Left lung (tissue), 4 donors: ENCODE measurements at regions not wholly inside any gene's neighbourhood (a gene's known extent, or its start where the extent isn't known, plus 50 kb on each side); places are given as distances from the start of the nearest gene placed in this dataset.

Experiments used
- ATAC-seq: fragments of 200-7000 bp; cut with Tn5 transposase; one replicate; pipeline ENCODE4 v1.9.1; 2020; ENCODE audit warnings: moderate library complexity
- DNase-seq, 4 donors: peaks; one replicate each; pipeline ENCODE4 v3.0.0-alpha.2; 2013 to 2020
- H3K27ac ChIP-seq, 2 donors: fragments of 200-600 bp; sonication (generic) in 1 of 2; one replicate each; pipeline versions ENCODE4 v1.5.0 to v1.8.0; 2020 to 2021
- H3K27me3 ChIP-seq, 2 donors: fragments of 200-600 bp; sonication (generic) in 1 of 2; one replicate each; pipeline versions ENCODE4 v1.5.0 to v1.8.0; 2020 to 2021
- H3K36me3 ChIP-seq, 2 donors: fragments of 200-600 bp; sonication (generic) in 1 of 2; one replicate each; pipeline versions ENCODE4 v1.5.0 to v1.8.0; 2020 to 2021
- H3K4me1 ChIP-seq, 2 donors: fragments of 200-600 bp; one replicate each; pipeline ENCODE4 v1.8.0; 2021
- H3K4me3 ChIP-seq, 2 donors: fragments of 200-600 bp; sonication (generic) in 1 of 2; one replicate each; pipeline versions ENCODE4 v1.5.0 to v1.8.0; 2020 to 2021; ENCODE audit warnings: mild to moderate bottlenecking in 1 of 2
- H3K9me3 ChIP-seq, 2 donors: fragments of 200-600 bp; sonication (generic) in 1 of 2; one replicate each; pipeline versions ENCODE4 v1.5.0 to v1.8.0; 2020 to 2021
- CTCF ChIP-seq, 2 donors: fragments of 200-600 bp; sonication (generic) in 1 of 2; IDR thresholded peaks; one replicate each; pipeline versions ENCODE4 v1.5.0 to v1.8.0; 2021; ENCODE audit warnings: antibody characterized with exemption in 2 of 2
- intact Hi-C, 2 donors: fragments of 100-400 bp; cut with DNase I; formaldehyde crosslinking; loops; one replicate each; pipeline versions ENCODE4 v1.11.2 to v1.14.2; 2022
- donor health status: DM: no; HTN: yes; CAD: no.
- donor health status: DM: no; HTN: no; CAD: no.

- ATAC-seq: no peak
- H3K27me3 ChIP-seq: no peaks in the 10 kb centered on the region
- no peak overlapping the region for H3K4me3 ChIP-seq
- no peak for TF ChIP-seq CTCF (IDR thresholded peaks at IDR 0.05)
- H3K36me3 ChIP-seq: no peaks in the 10 kb centered on the region
- no peaks in the 10 kb centered on the region for H3K4me1 ChIP-seq
- DNase-seq: no peak
- intact Hi-C loops: no loop called here
- peaks cover 0 to 8% of the 10 kb centered on the region in 2 donors for H3K9me3 ChIP-seq
- H3K27ac ChIP-seq: no peak overlapping the region
Measured at GRCh38 chr9:16960084-16960483, 89.6 kb upstream of the BNC2 start.

GRCh38 chr9:16959391-16959790, 88.9 kb upstream of the BNC2 start:
- no peaks in the 10 kb centered on the region for H3K27me3 ChIP-seq
- H3K9me3 ChIP-seq: peaks cover 0 to 8% of the 10 kb centered on the region in 2 donors
- no peaks in the 10 kb centered on the region for H3K4me1 ChIP-seq
- TF ChIP-seq CTCF (IDR thresholded peaks at IDR 0.05): no peak
- H3K36me3 ChIP-seq: no peaks in the 10 kb centered on the region
- no peak overlapping the region for H3K27ac ChIP-seq
- H3K4me3 ChIP-seq: no peak overlapping the region
- ATAC-seq (no peak), DNase-seq (no peak)
- intact Hi-C loops: no loop called here

GRCh38 chr9:16954040-16954439, 83.6 kb upstream of the BNC2 start:
- Histone ChIP-seq H3K9me3 (no peaks in the 10 kb centered on the region), H3K27me3 (no peaks in the 10 kb centered on the region), H3K27ac (no peak overlapping the region), H3K4me3 (no peak overlapping the region), H3K4me1 (no peaks in the 10 kb centered on the region), H3K36me3 (no peaks in the 10 kb centered on the region)
- no peak for ATAC-seq
- DNase-seq: no peak
- TF ChIP-seq CTCF (IDR thresholded peaks at IDR 0.05): no peak
- intact Hi-C loops: no loop called here

GRCh38 chr9:16951502-16951901, 81.0 kb upstream of the BNC2 start:
- H3K36me3 ChIP-seq: no peaks in the 10 kb centered on the region
- no peaks in the 10 kb centered on the region for H3K4me1 ChIP-seq
- H3K27me3 ChIP-seq: no peaks in the 10 kb centered on the region
- no peak overlapping the region for H3K4me3 ChIP-seq
- ATAC-seq (no peak), DNase-seq (no peak)
- H3K9me3 ChIP-seq: no peaks in the 10 kb centered on the region
- H3K27ac ChIP-seq: no peak overlapping the region
- intact Hi-C loops: no loop called here
- no peak for TF ChIP-seq CTCF (IDR thresholded peaks at IDR 0.05)

GRCh38 chr9:16950051-16950450, 79.6 kb upstream of the BNC2 start:
- H3K4me3 ChIP-seq: no peak overlapping the region
- intact Hi-C loops: no loop called here
- H3K36me3 ChIP-seq: no peaks in the 10 kb centered on the region
- no peaks in the 10 kb centered on the region for H3K9me3 ChIP-seq
- no peak overlapping the region for H3K27ac ChIP-seq
- no peak for TF ChIP-seq CTCF (IDR thresholded peaks at IDR 0.05)
- ATAC-seq (no peak), DNase-seq (no peak)
- H3K4me1 ChIP-seq: no peaks in the 10 kb centered on the region
- H3K27me3 ChIP-seq: no peaks in the 10 kb centered on the region
